OCI-LY1 (cell line): ENCODE measurements at regions not wholly inside any gene's neighbourhood (a gene's known extent, or its start where the extent isn't known, plus 50 kb on each side); places are given as distances from the start of the nearest gene placed in this dataset.

Experiments used
- H2AFZ ChIP-seq: fragments of 200-600 bp; sonication (generic), shearing (Covaris generic); 2 replicates; pipeline ENCODE4 v1.6.0; 2014; ENCODE audit warnings: antibody characterized with exemption, mild to moderate bottlenecking, low read length
- H3F3A ChIP-seq: fragments of 200-600 bp; sonication (generic), shearing (Covaris generic); 2 replicates; pipeline ENCODE4 v1.6.0; 2014; ENCODE audit warnings: mild to moderate bottlenecking, antibody characterized with exemption, low read length, moderate library complexity; ENCODE audit not compliant: insufficient read depth
- H3K27ac ChIP-seq: fragments of 200-600 bp; sonication (generic); 2 replicates; pipeline ENCODE4 v1.5.1; 2014; ENCODE audit warnings: low read length, mixed run types, mild to moderate bottlenecking, low read depth; ENCODE audit not compliant: poor library complexity, severe bottlenecking
- H3K27me3 ChIP-seq: fragments of 200-600 bp; sonication (generic); 2 replicates; pipeline ENCODE4 v1.6.0; 2014; ENCODE audit warnings: antibody characterized with exemption, mild to moderate bottlenecking, low read length, moderate library complexity; ENCODE audit not compliant: insufficient read depth
- H3K36me3 ChIP-seq: fragments of 200-600 bp; sonication (generic); 2 replicates; pipeline ENCODE4 v1.6.1; 2014; ENCODE audit warnings: mild to moderate bottlenecking, antibody characterized with exemption, low read length, moderate library complexity, mixed read lengths; ENCODE audit not compliant: insufficient read depth
- H3K4me1 ChIP-seq: fragments of 200-600 bp; sonication (generic); 2 replicates; pipeline ENCODE4 v1.5.1; 2014; ENCODE audit warnings: mild to moderate bottlenecking, low read length, moderate library complexity; ENCODE audit not compliant: insufficient read depth, severe bottlenecking
- H3K4me2 ChIP-seq: fragments of 200-600 bp; sonication (generic), shearing (Covaris generic); 2 replicates; pipeline ENCODE4 v1.6.1; 2014; ENCODE audit warnings: low read length
- H3K4me3 ChIP-seq: fragments of 200-600 bp; sonication (generic); 2 replicates; pipeline ENCODE4 v1.5.1; 2014; ENCODE audit warnings: low read length, low read depth, mild to moderate bottlenecking, mixed read lengths; ENCODE audit not compliant: poor library complexity, severe bottlenecking
- H3K79me2 ChIP-seq: fragments of 200-600 bp; shearing (Covaris generic); 2 replicates; pipeline ENCODE4 v1.6.1; 2016; ENCODE audit warnings: mixed run types, low read length, mixed read lengths; ENCODE audit not compliant: insufficient read depth
- H3K9ac ChIP-seq: fragments of 200-600 bp; sonication (generic), shearing (Covaris generic); 2 replicates; pipeline ENCODE4 v1.6.1; 2014; ENCODE audit warnings: mild to moderate bottlenecking, low read length, mixed read lengths
- H3K9me2 ChIP-seq: fragments of 200-600 bp; sonication (generic), shearing (Covaris generic); 2 replicates; pipeline ENCODE4 v1.6.1; 2014; ENCODE audit warnings: low read depth, mild to moderate bottlenecking, low read length, mixed read lengths
- H3K9me3 ChIP-seq: fragments of 200-600 bp; shearing (Covaris generic); 2 replicates; pipeline ENCODE4 v1.6.1; 2014; ENCODE audit warnings: low read length, mixed read lengths
- H4K20me1 ChIP-seq: fragments of 200-600 bp; sonication (generic), shearing (Covaris generic); 2 replicates; pipeline ENCODE4 v1.6.0; 2016; ENCODE audit warnings: mild to moderate bottlenecking, low read length; ENCODE audit not compliant: insufficient read depth
- CTCF ChIP-seq: fragments of 200-600 bp; sonication (generic), shearing (Covaris generic); IDR thresholded peaks from 2 replicates; pipeline ENCODE4 v1.5.1; 2017; ENCODE audit warnings: mild to moderate bottlenecking, antibody characterized with exemption, low read length, moderate library complexity, mixed read lengths
- EZH2 ChIP-seq: fragments of 200-600 bp; sonication (generic), shearing (Covaris generic); IDR thresholded peaks from 2 replicates; pipeline ENCODE4 v1.8.0; 2017; ENCODE audit warnings: borderline replicate concordance, mixed run types, mild to moderate bottlenecking, antibody characterized with exemption, low read length, moderate library complexity, mixed read lengths

GRCh38 chr10:105538874-105539273 is 897.8 kb downstream of the SORCS3 start:
- no peak overlapping the region for H2AFZ ChIP-seq
- H3K27me3 ChIP-seq, result no peaks in the 10 kb centered on the region
- no peaks in the 10 kb centered on the region for H4K20me1 ChIP-seq
- no peaks in the 10 kb centered on the region for H3K79me2 ChIP-seq
- no peak overlapping the region for H3K4me3 ChIP-seq
- no peak overlapping the region for H3K9ac ChIP-seq
- H3K4me2 ChIP-seq, result no peak overlapping the region
- H3K27ac ChIP-seq, result no peak overlapping the region
- no peaks in the 10 kb centered on the region for H3K9me3 ChIP-seq
- no peaks in the 10 kb centered on the region for H3K36me3 ChIP-seq
- H3K9me2 ChIP-seq, result no peaks in the 10 kb centered on the region
- no peaks in the 10 kb centered on the region for H3K4me1 ChIP-seq
- H3F3A ChIP-seq, result no peaks in the 10 kb centered on the region
- no peak for TF ChIP-seq EZH2
- TF ChIP-seq CTCF, result no peak

GRCh38 chr10:105535478-105535877 is 894.4 kb downstream of the SORCS3 start:
- no peaks in the 10 kb centered on the region for H3F3A ChIP-seq
- no peak for TF ChIP-seq CTCF
- no peaks in the 10 kb centered on the region for H3K79me2 ChIP-seq
- H3K9ac ChIP-seq, result no peak overlapping the region
- no peak overlapping the region for H3K4me2 ChIP-seq
- no peaks in the 10 kb centered on the region for H3K9me2 ChIP-seq
- H4K20me1 ChIP-seq, result no peaks in the 10 kb centered on the region
- no peak overlapping the region for H2AFZ ChIP-seq
- no peaks in the 10 kb centered on the region for H3K4me1 ChIP-seq
- no peaks in the 10 kb centered on the region for H3K9me3 ChIP-seq
- no peak overlapping the region for H3K27ac ChIP-seq
- no peaks in the 10 kb centered on the region for H3K36me3 ChIP-seq
- H3K27me3 ChIP-seq, result no peaks in the 10 kb centered on the region
- no peak overlapping the region for H3K4me3 ChIP-seq

GRCh38 chr10:105534086-105534485 is 893.0 kb downstream of the SORCS3 start:
- Histone ChIP-seq H3F3A (no peaks in the 10 kb centered on the region), H3K4me3 (no peak overlapping the region)
- no peak for TF ChIP-seq EZH2
- no peak for TF ChIP-seq CTCF

More at GRCh38 chr10:105534086-105534485, 893.0 kb downstream of the SORCS3 start:
- Histone ChIP-seq H3K9me2 (no peaks in the 10 kb centered on the region), H3K27me3 (no peaks in the 10 kb centered on the region), H4K20me1 (no peaks in the 10 kb centered on the region), H3K4me1 (no peaks in the 10 kb centered on the region), H3K36me3 (no peaks in the 10 kb centered on the region), H3K9ac (no peak overlapping the region), H3K79me2 (no peaks in the 10 kb centered on the region), H3K9me3 (no peaks in the 10 kb centered on the region), H2AFZ (no peak overlapping the region), H3K27ac (no peak overlapping the region), H3K4me2 (no peak overlapping the region)
